Hepatic stellate cell (primary cell): ENCODE measurements at regions not wholly inside any gene's neighbourhood (a gene's known extent, or its start where the extent isn't known, plus 50 kb on each side); places are given as distances from the start of the nearest gene placed in this dataset.

Source experiments
- DNase-seq: peaks from one replicate; pipeline ENCODE4 v3.0.0; 2011; ENCODE audit warnings: low spot score

DNA sequence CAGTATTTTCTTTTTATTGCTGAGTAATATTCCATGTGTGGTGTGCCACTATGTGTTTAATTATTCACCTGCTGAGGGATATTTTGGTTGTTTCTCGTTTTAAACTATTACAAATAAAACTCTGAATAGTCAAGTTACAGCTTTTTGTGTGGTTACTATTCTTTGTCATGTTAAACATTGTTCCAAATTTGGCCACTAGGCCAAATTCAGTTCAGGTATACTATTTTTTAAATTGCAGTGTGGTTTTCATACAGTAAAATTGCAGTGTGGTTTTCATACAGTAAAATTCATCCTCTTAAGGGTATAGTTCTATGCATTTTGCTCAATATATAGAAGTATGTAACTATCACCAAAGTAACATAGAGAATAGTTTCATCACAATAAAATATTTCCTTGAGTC, 97.4 kb upstream of the FAM3C start:
- DNase-seq = no peak

- no peak for DNase-seq
Measured at GRCh38 chr7:121490309-121490708, 94.2 kb upstream of the FAM3C start.

- no peak for DNase-seq
Measured at GRCh38 chr7:121489440-121489839, 93.3 kb upstream of the FAM3C start.

GRCh38 chr7:121488111-121488650, 92.1 kb upstream of the FAM3C start:
- no peak for DNase-seq

DNA sequence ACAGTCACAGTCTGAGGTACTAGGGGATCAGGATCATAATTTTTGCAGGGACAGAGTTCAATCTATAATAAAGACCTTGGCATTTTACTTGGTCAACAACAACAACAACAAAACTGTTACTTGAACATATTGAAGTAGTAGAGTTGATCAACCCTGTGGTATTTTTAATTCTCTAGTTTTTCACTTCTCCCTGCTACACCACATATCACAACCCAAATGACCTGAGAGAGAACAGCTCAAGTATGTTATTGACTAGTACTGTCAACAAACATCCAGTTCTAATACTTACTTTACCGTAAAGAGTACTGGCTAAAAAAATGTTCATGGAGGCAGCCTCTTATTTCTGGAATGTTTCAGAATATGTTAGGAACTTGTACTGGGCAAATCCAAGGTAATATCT, 90.5 kb upstream of the FAM3C start:
- no peak for DNase-seq

- DNase-seq = no peak
Measured at GRCh38 chr7:121485467-121486243, 89.5 kb upstream of the FAM3C start.

- no peak for DNase-seq
Measured at GRCh38 chr7:121484089-121484763, 88.1 kb upstream of the FAM3C start.

DNA sequence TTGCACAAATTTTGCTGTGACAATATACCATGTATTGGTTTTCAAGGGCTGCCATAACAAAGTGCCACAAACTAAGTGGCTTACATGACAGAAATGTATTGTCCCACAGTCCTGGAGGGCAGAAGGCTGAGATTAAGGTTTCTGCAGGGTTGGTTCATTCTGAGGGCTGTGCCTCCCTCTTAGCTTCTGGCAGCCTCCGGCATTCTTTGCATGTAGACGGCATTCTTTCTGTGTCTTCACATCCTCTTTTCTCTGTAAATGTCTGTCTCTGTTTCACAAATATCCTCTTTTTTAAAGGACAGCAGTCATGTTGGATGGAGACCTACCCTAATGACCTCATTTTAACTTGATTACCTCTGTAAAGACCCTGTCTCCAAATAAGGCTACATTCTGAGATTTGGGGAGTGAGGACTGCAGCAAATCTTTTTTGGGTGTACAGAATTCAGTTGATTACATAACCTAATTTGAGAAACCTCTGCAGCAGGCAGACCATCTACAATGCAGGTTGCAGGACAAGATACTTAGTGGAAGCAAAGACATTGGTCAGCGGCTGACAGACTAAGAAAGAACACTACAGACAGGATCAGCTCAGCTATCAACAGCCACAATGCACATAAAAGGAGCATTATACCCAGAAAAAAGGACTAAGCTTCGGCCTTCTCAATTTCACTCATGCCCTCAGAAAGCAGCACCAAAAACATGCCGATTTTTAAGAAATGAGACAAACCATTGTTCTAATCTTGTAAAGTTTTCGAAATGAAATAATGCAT, 84.6 kb upstream of the FAM3C start:
- no peak for DNase-seq

DNA sequence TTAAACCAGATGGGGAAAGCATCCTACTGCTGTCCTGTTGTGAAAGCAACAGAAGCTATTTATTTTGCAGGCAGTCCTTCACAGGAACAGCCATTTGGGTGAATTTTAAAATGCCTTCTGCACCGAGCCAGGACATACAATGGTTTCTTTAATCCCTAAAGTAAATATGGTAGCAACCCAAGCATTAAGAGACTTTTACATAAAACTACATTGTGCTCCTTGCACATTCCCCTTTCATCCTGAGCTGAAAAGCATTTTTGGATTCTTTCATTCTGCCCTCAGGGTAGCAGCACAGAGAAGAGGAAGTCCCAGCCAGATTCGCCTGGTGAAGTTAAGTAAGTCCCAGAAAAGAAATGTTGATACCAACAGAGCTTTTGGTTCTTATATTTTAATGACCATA, 84.0 kb upstream of the FAM3C start:
- DNase-seq = no peak

DNA sequence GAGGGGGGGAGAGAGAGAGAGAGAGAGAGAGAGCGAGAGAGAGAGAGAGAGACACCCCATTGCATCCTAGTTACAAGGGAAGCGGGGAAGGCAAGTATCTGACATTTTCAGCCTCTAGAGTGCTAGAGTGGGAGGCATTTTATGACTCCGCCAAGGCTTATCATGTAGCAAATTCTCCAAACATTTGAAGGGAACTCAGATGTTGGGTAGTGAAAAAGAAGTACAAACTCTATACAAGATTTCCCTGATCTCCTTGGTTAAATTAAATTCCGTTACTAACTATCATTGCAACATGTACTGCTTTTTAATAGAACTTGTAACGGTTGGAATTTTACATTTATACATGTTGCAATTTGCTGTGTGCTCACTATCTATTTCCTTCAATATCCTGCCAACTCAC, 83.4 kb upstream of the FAM3C start:
- no peak for DNase-seq

DNA sequence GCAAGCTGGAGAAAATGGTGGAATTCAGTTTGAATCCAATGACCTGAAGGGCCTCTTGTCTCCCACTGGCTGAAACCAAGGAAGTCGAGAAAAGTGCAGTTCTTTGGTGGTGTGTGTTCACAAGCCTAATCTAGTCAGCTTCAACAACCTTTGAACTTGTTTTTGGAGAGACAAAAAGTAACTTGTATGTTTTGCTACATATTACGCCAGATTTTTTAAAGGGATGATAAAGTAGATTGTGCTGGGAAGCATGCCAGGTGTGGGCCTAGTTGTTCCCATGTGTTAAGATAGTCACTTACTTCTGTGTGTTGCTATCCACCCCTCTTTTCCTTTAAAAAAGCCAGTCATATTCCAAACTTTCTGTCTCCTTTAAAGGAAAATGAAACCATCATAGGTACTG, 79.7 kb upstream of the FAM3C start:
- DNase-seq = no peak

GRCh38 chr7:121474301-121474673, 78.2 kb upstream of the FAM3C start:
- no peak for DNase-seq

- no peak for DNase-seq
Measured at GRCh38 chr7:121473645-121474300, 77.7 kb upstream of the FAM3C start.

GRCh38 chr7:121466455-121466854, 70.3 kb upstream of the FAM3C start:
- DNase-seq = no peak

DNA sequence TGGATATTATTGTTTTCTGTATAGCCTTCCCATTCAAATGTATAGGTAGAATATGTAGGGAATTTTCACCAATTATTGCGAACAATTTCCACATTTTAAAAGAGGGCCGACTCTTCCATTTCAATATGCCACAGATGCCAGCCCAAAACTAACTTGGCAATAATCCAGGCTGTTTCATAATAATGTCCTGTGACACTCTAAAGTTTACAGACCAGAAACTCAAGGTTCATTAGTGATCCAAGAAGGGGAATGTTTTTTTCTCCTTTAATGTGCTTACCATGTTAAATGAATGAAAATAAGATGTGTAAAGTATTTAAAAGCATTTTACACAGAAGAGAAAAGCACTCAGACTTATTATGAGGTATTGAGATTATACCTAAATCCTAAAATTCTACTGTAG, 63.0 kb upstream of the FAM3C start:
- DNase-seq = no peak

DNA sequence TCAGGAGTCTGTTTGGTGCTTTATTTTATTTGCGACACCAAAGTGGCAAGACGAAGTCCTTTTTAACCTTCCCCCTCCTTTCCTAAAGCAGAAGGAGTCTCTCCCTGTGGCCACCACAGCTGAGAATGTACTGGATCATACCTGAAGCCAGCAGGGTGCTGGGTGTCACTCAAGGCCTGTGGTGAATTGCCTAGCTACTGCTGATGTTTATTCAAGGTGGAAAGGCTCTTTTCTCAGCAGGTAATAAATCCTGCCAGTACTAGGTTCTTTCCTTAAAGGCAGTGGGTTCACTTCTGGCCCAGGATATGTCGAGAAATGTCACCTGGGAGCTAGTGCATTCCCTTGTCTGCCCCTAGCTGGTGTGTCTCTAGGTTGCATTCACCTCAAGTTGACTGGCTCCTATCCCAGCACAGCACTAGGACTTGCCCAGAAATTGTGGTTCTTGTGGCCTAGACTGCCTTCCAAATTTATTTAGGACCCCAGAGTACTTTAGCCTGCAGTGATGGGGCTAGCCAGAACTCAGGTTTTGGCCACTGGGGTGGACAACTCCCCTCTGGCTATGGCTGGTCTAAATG, 60.8 kb upstream of the FAM3C start:
- DNase-seq = no peak

- no peak for DNase-seq
Measured at GRCh38 chr7:121456015-121456414, 59.9 kb upstream of the FAM3C start.

- DNase-seq = no peak
Measured at GRCh38 chr7:121452389-121452788, 56.3 kb upstream of the FAM3C start.

- DNase-seq = no peak
Measured at GRCh38 chr7:121451367-121452094, 55.4 kb upstream of the FAM3C start.

- DNase-seq = no peak
Measured at GRCh38 chr7:121450631-121451198, 54.6 kb upstream of the FAM3C start.

DNA sequence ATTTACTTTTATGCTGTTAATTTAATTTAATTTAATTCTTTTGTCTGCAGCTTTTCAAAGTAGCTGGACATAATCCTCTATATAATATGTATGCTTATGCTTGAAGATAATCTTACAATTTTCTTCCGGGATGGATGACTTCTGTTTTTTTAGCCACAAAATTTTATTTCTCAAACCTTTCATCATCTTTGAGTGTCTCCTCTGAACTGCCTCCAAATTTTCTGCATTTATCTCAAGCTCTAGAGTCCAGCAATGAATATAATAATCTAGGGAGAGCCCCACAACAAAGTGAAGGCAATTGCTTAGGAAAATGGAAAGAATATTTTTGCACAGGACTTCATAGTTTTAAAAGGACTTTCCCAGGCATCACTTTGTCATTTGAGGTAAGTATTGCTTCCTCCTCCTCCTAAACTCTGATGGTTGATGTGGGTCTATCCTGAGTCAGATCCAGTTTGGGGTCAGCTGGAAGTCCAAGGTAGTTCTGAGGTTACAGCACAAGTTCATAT, 53.7 kb upstream of the FAM3C start:
- no peak for DNase-seq
